Suprapubic skin (tissue), 3 donors: ENCODE measurements at regions not wholly inside any gene's neighbourhood (a gene's known extent, or its start where the extent isn't known, plus 50 kb on each side); places are given as distances from the start of the nearest gene placed in this dataset.

ENCODE experiments used
- POLR2A ChIP-seq, 2 donors: fragments of 450-650 bp; IDR thresholded peaks; one replicate each; pipeline ENCODE4 v1.6.1; 2017; ENCODE audit warnings: antibody characterized with exemption in 2 of 2, mild to moderate bottlenecking in 2 of 2, moderate library complexity in 2 of 2
- TF ChIP-seq, protein P1 (sequence below), 2 donors: fragments of 200-600 bp in 1 of 2; fragments of 450-650 bp in 1 of 2; sonication (generic) in 1 of 2; IDR thresholded peaks; one replicate each; pipeline ENCODE4 v1.5.1; 2016 to 2019; ENCODE audit warnings: antibody characterized with exemption in 2 of 2, mild to moderate bottlenecking in 1 of 2, moderate library complexity in 1 of 2

DNA sequence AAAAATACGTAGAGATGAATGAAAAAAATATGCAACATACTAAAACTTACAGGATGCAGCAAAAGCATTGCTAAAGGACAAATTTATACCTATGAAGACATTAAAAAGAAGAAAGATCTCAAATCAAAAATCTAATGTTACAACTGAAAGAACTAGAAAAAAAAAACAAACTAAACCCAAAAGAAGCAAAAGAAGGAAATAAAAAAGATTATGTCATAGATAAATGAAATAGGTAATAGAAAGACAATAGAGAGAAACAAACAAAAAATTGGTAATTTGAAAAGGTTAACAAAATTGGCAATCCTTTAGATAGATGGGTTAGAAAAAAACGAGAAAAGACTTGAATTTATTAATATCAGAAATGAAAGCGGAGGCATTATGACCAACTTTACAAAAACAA lies 1000.2 kb downstream of the TLE4 start:
- TF ChIP-seq POLR2A (IDR thresholded peaks at IDR 0.05) = no peak
- TF ChIP-seq, protein P1, sequence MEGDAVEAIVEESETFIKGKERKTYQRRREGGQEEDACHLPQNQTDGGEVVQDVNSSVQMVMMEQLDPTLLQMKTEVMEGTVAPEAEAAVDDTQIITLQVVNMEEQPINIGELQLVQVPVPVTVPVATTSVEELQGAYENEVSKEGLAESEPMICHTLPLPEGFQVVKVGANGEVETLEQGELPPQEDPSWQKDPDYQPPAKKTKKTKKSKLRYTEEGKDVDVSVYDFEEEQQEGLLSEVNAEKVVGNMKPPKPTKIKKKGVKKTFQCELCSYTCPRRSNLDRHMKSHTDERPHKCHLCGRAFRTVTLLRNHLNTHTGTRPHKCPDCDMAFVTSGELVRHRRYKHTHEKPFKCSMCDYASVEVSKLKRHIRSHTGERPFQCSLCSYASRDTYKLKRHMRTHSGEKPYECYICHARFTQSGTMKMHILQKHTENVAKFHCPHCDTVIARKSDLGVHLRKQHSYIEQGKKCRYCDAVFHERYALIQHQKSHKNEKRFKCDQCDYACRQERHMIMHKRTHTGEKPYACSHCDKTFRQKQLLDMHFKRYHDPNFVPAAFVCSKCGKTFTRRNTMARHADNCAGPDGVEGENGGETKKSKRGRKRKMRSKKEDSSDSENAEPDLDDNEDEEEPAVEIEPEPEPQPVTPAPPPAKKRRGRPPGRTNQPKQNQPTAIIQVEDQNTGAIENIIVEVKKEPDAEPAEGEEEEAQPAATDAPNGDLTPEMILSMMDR (IDR thresholded peaks at IDR 0.05) = no peak
